Fibroblast of skin of left biceps (primary cell): ENCODE measurements at regions not wholly inside any gene's neighbourhood (a gene's known extent, or its start where the extent isn't known, plus 50 kb on each side); places are given as distances from the start of the nearest gene placed in this dataset.

Source experiments
- DNase-seq, 2 experiments: peaks; one replicate each; pipeline ENCODE4 v3.0.0-alpha.2; 2013; ENCODE audit warnings: low read depth in 2 of 2

GRCh38 chr2:221267773-221268425 is 304.2 kb downstream of the EPHA4 start:
- no peak for DNase-seq

GRCh38 chr2:221268631-221269030 is 303.5 kb downstream of the EPHA4 start:
- no peak for DNase-seq

- DNase-seq: no peak
Observed at GRCh38 chr2:221270806-221271205, 301.3 kb downstream of the EPHA4 start.

GRCh38 chr2:221272729-221273128 is 299.4 kb downstream of the EPHA4 start:
- no peak for DNase-seq

- no peak for DNase-seq
Observed at GRCh38 chr2:221276033-221276432, 296.1 kb downstream of the EPHA4 start.

GRCh38 chr2:221276601-221277000 is 295.5 kb downstream of the EPHA4 start:
- no peak for DNase-seq

- DNase-seq: no peak
Observed at GRCh38 chr2:221282386-221282785, 289.7 kb downstream of the EPHA4 start.

GRCh38 chr2:221283896-221284545 is 288.1 kb downstream of the EPHA4 start:
- DNase-seq: peak; percentile 66 to 67

- DNase-seq: no peak
Observed at GRCh38 chr2:221285148-221285547, 287.0 kb downstream of the EPHA4 start.

GRCh38 chr2:221286406-221286805 is 285.7 kb downstream of the EPHA4 start:
- DNase-seq: no peak

- peak in 1 of 2 experiments; percentile 11 for DNase-seq
Observed at GRCh38 chr2:221289389-221289788, 282.7 kb downstream of the EPHA4 start.

- DNase-seq: no peak
Observed at GRCh38 chr2:221289846-221290245, 282.3 kb downstream of the EPHA4 start.

- DNase-seq: no peak
Observed at GRCh38 chr2:221293949-221294742, 278.0 kb downstream of the EPHA4 start.

GRCh38 chr2:221304916-221305315 is 267.2 kb downstream of the EPHA4 start:
- DNase-seq: no peak

- DNase-seq: no peak
Observed at GRCh38 chr2:221308507-221309066, 263.5 kb downstream of the EPHA4 start.

GRCh38 chr2:221309892-221310583 is 262.1 kb downstream of the EPHA4 start:
- DNase-seq: no peak

GRCh38 chr2:221310730-221311129 is 261.4 kb downstream of the EPHA4 start:
- DNase-seq: no peak

GRCh38 chr2:221312634-221313033 is 259.5 kb downstream of the EPHA4 start:
- DNase-seq: no peak

- DNase-seq: no peak
Observed at GRCh38 chr2:221314786-221315185, 257.3 kb downstream of the EPHA4 start.

- DNase-seq: no peak
Observed at GRCh38 chr2:221318376-221319130, 253.6 kb downstream of the EPHA4 start.

GRCh38 chr2:221322741-221323140 is 249.4 kb downstream of the EPHA4 start:
- no peak for DNase-seq
